HG02973 (cell line): ENCODE measurements at regions not wholly inside any gene's neighbourhood (a gene's known extent, or its start where the extent isn't known, plus 50 kb on each side); places are given as distances from the start of the nearest gene placed in this dataset.
"Not testable (repeated sequence)": the region's sequence is repeated elsewhere in the genome, so short reads cannot be mapped to it uniquely, and the experiment has no call there.

ENCODE experiments used
- ATAC-seq: cut with Tn5 transposase; IDR thresholded peaks from one replicate; pipeline ENCODE4 v1.9.1; 2021; ENCODE audit warnings: moderate library complexity; ENCODE audit not compliant: unreplicated experiment

- no peak for ATAC-seq
These were observed 130.4 kb upstream of the AUTS2 start for GRCh38 chr7:69467826-69468225.

GRCh38 chr7:69476416-69476815 lies 121.9 kb upstream of the AUTS2 start:
- no peak for ATAC-seq

GRCh38 chr7:69482676-69483075 lies 115.6 kb upstream of the AUTS2 start:
- ATAC-seq = no peak

GRCh38 chr7:69489533-69489932 lies 108.7 kb upstream of the AUTS2 start:
- ATAC-seq = no peak

GRCh38 chr7:69498671-69499070 lies 99.6 kb upstream of the AUTS2 start:
- no peak for ATAC-seq

- no peak for ATAC-seq
These were observed 95.9 kb upstream of the AUTS2 start for GRCh38 chr7:69502358-69502757.

- no peak for ATAC-seq
These were observed 93.4 kb upstream of the AUTS2 start for GRCh38 chr7:69504733-69505420.

GRCh38 chr7:69508736-69509135 lies 89.5 kb upstream of the AUTS2 start:
- ATAC-seq = no peak

- no peak for ATAC-seq
These were observed 88.2 kb upstream of the AUTS2 start for GRCh38 chr7:69510114-69510513.

GRCh38 chr7:69515495-69516212 lies 82.6 kb upstream of the AUTS2 start:
- ATAC-seq = no peak

- ATAC-seq = no peak
These were observed 81.9 kb upstream of the AUTS2 start for GRCh38 chr7:69516238-69516820.

- no peak for ATAC-seq
These were observed 80.1 kb upstream of the AUTS2 start for GRCh38 chr7:69517985-69518704.

- no peak for ATAC-seq
These were observed 79.6 kb upstream of the AUTS2 start for GRCh38 chr7:69518705-69519077.

GRCh38 chr7:69526570-69526969 lies 71.7 kb upstream of the AUTS2 start:
- no peak for ATAC-seq

GRCh38 chr7:69527706-69528105 lies 70.6 kb upstream of the AUTS2 start:
- no peak for ATAC-seq

- no peak for ATAC-seq
These were observed 67.2 kb upstream of the AUTS2 start for GRCh38 chr7:69531050-69531449.

GRCh38 chr7:69534461-69535041 lies 63.7 kb upstream of the AUTS2 start:
- no peak for ATAC-seq

GRCh38 chr7:69537691-69538090 lies 60.6 kb upstream of the AUTS2 start:
- ATAC-seq = no peak

GRCh38 chr7:69539531-69539930 lies 58.7 kb upstream of the AUTS2 start:
- ATAC-seq = no peak

- no peak for ATAC-seq
These were observed 58.0 kb upstream of the AUTS2 start for GRCh38 chr7:69540287-69540686.

- not testable (repeated sequence) for ATAC-seq
These were observed 56.4 kb upstream of the AUTS2 start for GRCh38 chr7:69541779-69542432.
